WTC11 (cell line): ENCODE measurements at regions not wholly inside any gene's neighbourhood (a gene's known extent, or its start where the extent isn't known, plus 50 kb on each side); places are given as distances from the start of the nearest gene placed in this dataset.

Source experiments
- ATAC-seq: fragments of 200-7000 bp; cut with Tn5 transposase; 2 replicates; pipeline ENCODE4 v1.10.0; 2021; ENCODE audit warnings: mild to moderate bottlenecking, moderate library complexity
- CTCF ChIA-PET: fragments of 300-600 bp; sonication (Branson Sonifier 250); formaldehyde crosslinking; loops from one replicate; lab custom pipeline; 2021; ENCODE audit warnings: antibody characterized with exemption; lab: Charles Lee
- POLR2A ChIA-PET: fragments of 350-600 bp; sonication (Branson Sonifier 250); formaldehyde crosslinking; loops from one replicate; lab custom pipeline; 2021; ENCODE audit warnings: antibody characterized with exemption; lab: Charles Lee
- DNase-seq: peaks from one replicate; pipeline ENCODE4 v3.0.0; 2021; ENCODE audit warnings: low spot score
- H3K27ac Mint-ChIP-seq: 2 replicates; pipeline ENCODE4 v1.8.0; 2021; ENCODE audit warnings: mixed read lengths
- H3K27me3 Mint-ChIP-seq: 2 replicates; pipeline ENCODE4 v1.8.0; 2021; ENCODE audit warnings: low read depth, mild to moderate bottlenecking, moderate library complexity, mixed read lengths
- H3K36me3 Mint-ChIP-seq: 2 replicates; pipeline ENCODE4 v1.8.0; 2021; ENCODE audit warnings: mixed read lengths
- H3K4me1 Mint-ChIP-seq: 2 replicates; pipeline ENCODE4 v1.8.0; 2022; ENCODE audit warnings: mixed read lengths
- H3K4me3 Mint-ChIP-seq: 2 replicates; pipeline ENCODE4 v1.8.0; 2021; ENCODE audit warnings: mild to moderate bottlenecking, moderate library complexity, mixed read lengths
- H3K9me3 Mint-ChIP-seq: 2 replicates; pipeline ENCODE4 v1.8.0; 2021; ENCODE audit warnings: mixed read lengths
- CREB1 ChIP-seq: sonication (generic); formaldehyde crosslinking; IDR thresholded peaks from 2 replicates; pipeline ENCODE4 v1.8.0; 2023; ENCODE audit warnings: mild to moderate bottlenecking, missing genetic modification reagents
- E2F5 ChIP-seq: sonication (generic); formaldehyde crosslinking; IDR thresholded peaks from 2 replicates; pipeline ENCODE4 v1.8.1; 2022; ENCODE audit warnings: mild to moderate bottlenecking, moderate library complexity, missing genetic modification reagents
- ESRRA ChIP-seq: sonication (generic); formaldehyde crosslinking; IDR thresholded peaks from 2 replicates; pipeline ENCODE4 v1.8.1; 2022; ENCODE audit warnings: mild to moderate bottlenecking, missing genetic modification reagents, borderline replicate concordance
- JUN ChIP-seq: sonication (generic); formaldehyde crosslinking; IDR thresholded peaks from 2 replicates; pipeline ENCODE4 v1.8.0; 2023; ENCODE audit warnings: mild to moderate bottlenecking, missing genetic modification reagents
- NFYB ChIP-seq: sonication (generic); formaldehyde crosslinking; conservative IDR thresholded peaks from 2 replicates; pipeline ENCODE4 v1.8.0; 2022; ENCODE audit warnings: low read depth, missing genetic modification reagents
- NR1H2 ChIP-seq: sonication (generic); formaldehyde crosslinking; IDR thresholded peaks from 2 replicates; pipeline ENCODE4 v1.9.0; 2021; ENCODE audit warnings: mild to moderate bottlenecking, moderate library complexity, missing genetic modification reagents
- NR2C2 ChIP-seq: sonication (generic); formaldehyde crosslinking; IDR thresholded peaks from 2 replicates; pipeline ENCODE4 v1.8.0; 2022; ENCODE audit warnings: mild to moderate bottlenecking, missing genetic modification reagents
- PRDM15 ChIP-seq: sonication (generic); formaldehyde crosslinking; IDR thresholded peaks from 2 replicates; pipeline ENCODE4 v1.8.0; 2022; ENCODE audit warnings: missing genetic modification reagents
- PREB ChIP-seq: sonication (generic); formaldehyde crosslinking; IDR thresholded peaks from 2 replicates; pipeline ENCODE4 v1.8.1; 2022; ENCODE audit warnings: mild to moderate bottlenecking, missing genetic modification reagents, moderate library complexity, borderline replicate concordance
- PRRX2 ChIP-seq: fragments of 250-450 bp; sonication (Bioruptor Pico); IDR thresholded peaks from 2 replicates; pipeline ENCODE4 v1.8.0; 2021; ENCODE audit warnings: mild to moderate bottlenecking
- ZMAT4 ChIP-seq: fragments of 250-450 bp; sonication (Bioruptor Pico); IDR thresholded peaks from 2 replicates; pipeline ENCODE4 v1.9.0; 2021; ENCODE audit warnings: mild to moderate bottlenecking
- ZNF396 ChIP-seq: fragments of 250-450 bp; sonication (Bioruptor Pico); IDR thresholded peaks from 2 replicates; pipeline ENCODE4 v1.8.0; 2021; ENCODE audit warnings: mild to moderate bottlenecking, moderate library complexity, borderline replicate concordance
- ZNF512 ChIP-seq: sonication (generic); formaldehyde crosslinking; IDR thresholded peaks from 2 replicates; pipeline ENCODE4 v1.8.1; 2022; ENCODE audit warnings: missing genetic modification reagents, borderline replicate concordance
- ZNF532 ChIP-seq: fragments of 250-450 bp; sonication (Bioruptor Pico); IDR thresholded peaks from 2 replicates; pipeline ENCODE4 v1.9.0; 2021; ENCODE audit warnings: mild to moderate bottlenecking, borderline replicate concordance

- Mint-ChIP-seq H3K27me3 (no peaks in the 10 kb centered on the region), H3K4me1 (peaks cover 16% of the 10 kb centered on the region), H3K27ac (no peak overlapping the region), H3K4me3 (no peak overlapping the region), H3K9me3 (peaks cover 27% of the 10 kb centered on the region), H3K36me3 (peaks cover 9% of the 10 kb centered on the region)
- CTCF ChIA-PET, result no interaction called here
- TF ChIP-seq JUN (CRISPR knock-in tag) (no peak), NR1H2 (CRISPR knock-in tag) (no peak), CREB1 (no peak), ZMAT4 (no peak), PRRX2 (no peak), E2F5 (CRISPR knock-in tag) (no peak), ZNF512 (no peak), ESRRA (CRISPR knock-in tag) (no peak), PRDM15 (no peak), NFYB (no peak), ZNF396 (CRISPR knock-in tag) (no peak)
- no peak for ATAC-seq
- DNase-seq, result no peak
- POLR2A ChIA-PET, result no interaction called here
Observed at GRCh38 chr12:92457458-92458180, 245.2 kb upstream of the PLEKHG7 start.

- Mint-ChIP-seq H3K36me3 (peaks cover 6% of the 10 kb centered on the region), H3K4me1 (no peaks in the 10 kb centered on the region), H3K27ac (no peak overlapping the region), H3K4me3 (no peak overlapping the region), H3K27me3 (no peaks in the 10 kb centered on the region), H3K9me3 (peaks cover 28% of the 10 kb centered on the region)
- DNase-seq, result no peak
- ChIA-PET CTCF (no interaction called here), POLR2A (no interaction called here)
- no peak for ATAC-seq
- TF ChIP-seq PREB (CRISPR knock-in tag) (no peak), ZNF532 (no peak), NR2C2 (CRISPR knock-in tag) (no peak)
Observed at GRCh38 chr12:92452763-92453162, 250.0 kb upstream of the PLEKHG7 start.
